Esophagus (tissue), 2 donors: ENCODE measurements at regions not wholly inside any gene's neighbourhood (a gene's known extent, or its start where the extent isn't known, plus 50 kb on each side); places are given as distances from the start of the nearest gene placed in this dataset.

Source experiments
- H3K27ac ChIP-seq, 2 donors: one replicate each; pipeline ENCODE4 v1.5.1; 2013; ENCODE audit warnings: low read depth in 2 of 2, mild to moderate bottlenecking in 2 of 2, inconsistent platforms in 1 of 2, low read length in 1 of 2, moderate library complexity in 1 of 2
- H3K27me3 ChIP-seq, 2 donors: one replicate each; pipeline ENCODE4 v1.6.1; 2013; ENCODE audit warnings: low read length in 2 of 2, control low read depth in 1 of 2, mild to moderate bottlenecking in 1 of 2; ENCODE audit not compliant: insufficient read depth in 2 of 2, control insufficient read depth in 1 of 2
- H3K36me3 ChIP-seq, 2 donors: one replicate each; pipeline ENCODE4 v1.6.1; 2013; ENCODE audit warnings: low read length in 1 of 2; ENCODE audit not compliant: control insufficient read depth in 2 of 2, insufficient read depth in 2 of 2
- H3K4me1 ChIP-seq, 2 donors: one replicate each; pipeline ENCODE4 v1.6.1; 2013; ENCODE audit warnings: low read length in 1 of 2; ENCODE audit not compliant: control insufficient read depth in 2 of 2, insufficient read depth in 2 of 2
- H3K4me3 ChIP-seq, 2 donors: one replicate each; pipeline ENCODE4 v1.5.1; 2013; ENCODE audit warnings: low read length in 2 of 2, mild to moderate bottlenecking in 2 of 2, low read depth in 1 of 2, moderate library complexity in 1 of 2
- H3K9me3 ChIP-seq, 2 donors: one replicate each; pipeline ENCODE4 v1.6.1; 2013; ENCODE audit warnings: mild to moderate bottlenecking in 2 of 2, low read depth in 1 of 2, low read length in 1 of 2, moderate library complexity in 1 of 2; ENCODE audit not compliant: control insufficient read depth in 2 of 2, insufficient read depth in 1 of 2
- WGBS, 2 donors: extraction: QIAGEN DNeasy Blood & Tissue Kit; methylation state at CpG; one replicate each; pipeline ENCODE4 v1.1.7; 2013; 5-methylcytosine and 5-hydroxymethylcytosine counted together
- donor health status: healthy with polysubstance abuse.
- donor health status: Bipolar disorder and iron deficiency.

- no peaks in the 10 kb centered on the region for H3K4me1 ChIP-seq
- H3K36me3 ChIP-seq: no peaks in the 10 kb centered on the region
- H3K27me3 ChIP-seq: no peaks in the 10 kb centered on the region
- no peak overlapping the region for H3K27ac ChIP-seq
- no peak overlapping the region for H3K4me3 ChIP-seq
- 98 to 100% methylated on average over 1 of the region's 1 CpG for WGBS, 2 donors
- H3K9me3 ChIP-seq: peaks cover 0 to 3% of the 10 kb centered on the region in 2 donors
Measured at GRCh38 chr14:86372402-86372801, 842.5 kb downstream of the FLRT2 start.

GRCh38 chr14:86364634-86365033 lies 834.7 kb downstream of the FLRT2 start:
- no peaks in the 10 kb centered on the region for H3K4me1 ChIP-seq
- H3K4me3 ChIP-seq: no peak overlapping the region
- WGBS, 2 donors: 81 to 84% methylated on average over 4 of the region's 4 CpGs
- H3K9me3 ChIP-seq: peaks cover 5 to 9% of the 10 kb centered on the region in 2 donors
- no peak overlapping the region for H3K27ac ChIP-seq
- H3K27me3 ChIP-seq: no peaks in the 10 kb centered on the region
- H3K36me3 ChIP-seq: no peaks in the 10 kb centered on the region

- Histone ChIP-seq H3K36me3 (no peaks in the 10 kb centered on the region), H3K27ac (no peak overlapping the region), H3K4me1 (no peaks in the 10 kb centered on the region), H3K9me3 (peaks cover 5 to 9% of the 10 kb centered on the region in 2 donors), H3K4me3 (no peak overlapping the region), H3K27me3 (no peaks in the 10 kb centered on the region)
- 72 to 87% methylated on average over 1 of the region's 1 CpG for WGBS, 2 donors
Measured at GRCh38 chr14:86363576-86363975, 833.6 kb downstream of the FLRT2 start.

GRCh38 chr14:86363047-86363446 lies 833.1 kb downstream of the FLRT2 start:
- Histone ChIP-seq H3K9me3 (peaks cover 5 to 9% of the 10 kb centered on the region in 2 donors), H3K36me3 (no peaks in the 10 kb centered on the region), H3K27me3 (no peaks in the 10 kb centered on the region), H3K4me3 (no peak overlapping the region), H3K27ac (no peak overlapping the region), H3K4me1 (no peaks in the 10 kb centered on the region)
- 75 to 80% methylated on average over 4 of the region's 4 CpGs for WGBS, 2 donors

- no peaks in the 10 kb centered on the region for H3K36me3 ChIP-seq
- H3K4me3 ChIP-seq: no peak overlapping the region
- H3K27ac ChIP-seq: no peak overlapping the region
- no peaks in the 10 kb centered on the region for H3K4me1 ChIP-seq
- no peaks in the 10 kb centered on the region for H3K9me3 ChIP-seq
- no peaks in the 10 kb centered on the region for H3K27me3 ChIP-seq
- 47 to 49% methylated on average over 3 of the region's 3 CpGs for WGBS, 2 donors
Measured at GRCh38 chr14:86357876-86358275, 827.9 kb downstream of the FLRT2 start.

GRCh38 chr14:86357119-86357518 lies 827.2 kb downstream of the FLRT2 start:
- Histone ChIP-seq H3K27me3 (no peaks in the 10 kb centered on the region), H3K27ac (no peak overlapping the region), H3K9me3 (no peaks in the 10 kb centered on the region), H3K36me3 (no peaks in the 10 kb centered on the region), H3K4me3 (no peak overlapping the region), H3K4me1 (no peaks in the 10 kb centered on the region)
- 68 to 70% methylated on average over 3 of the region's 3 CpGs for WGBS, 2 donors

- no peak overlapping the region for H3K27ac ChIP-seq
- H3K36me3 ChIP-seq: no peaks in the 10 kb centered on the region
- H3K9me3 ChIP-seq: peaks cover 0 to 4% of the 10 kb centered on the region in 2 donors
- H3K4me1 ChIP-seq: no peaks in the 10 kb centered on the region
- H3K27me3 ChIP-seq: no peaks in the 10 kb centered on the region
- 60 to 67% methylated on average over 3 of the region's 3 CpGs for whole genome bisulfite sequencing, 2 donors
- no peak overlapping the region for H3K4me3 ChIP-seq
Measured at GRCh38 chr14:86346818-86347384, 817.0 kb downstream of the FLRT2 start.

GRCh38 chr14:86334355-86334754 lies 804.4 kb downstream of the FLRT2 start:
- H3K9me3 ChIP-seq: no peaks in the 10 kb centered on the region
- no peaks in the 10 kb centered on the region for H3K4me1 ChIP-seq
- H3K36me3 ChIP-seq: no peaks in the 10 kb centered on the region
- H3K27ac ChIP-seq: no peak overlapping the region
- H3K27me3 ChIP-seq: no peaks in the 10 kb centered on the region
- no peak overlapping the region for H3K4me3 ChIP-seq
- WGBS, 2 donors: 72 to 76% methylated on average over 3 of the region's 3 CpGs

GRCh38 chr14:86333493-86333892 lies 803.5 kb downstream of the FLRT2 start:
- Histone ChIP-seq H3K36me3 (no peaks in the 10 kb centered on the region), H3K27me3 (no peaks in the 10 kb centered on the region)

GRCh38 chr14:86331341-86331740 lies 801.4 kb downstream of the FLRT2 start:
- Histone ChIP-seq H3K4me3 (no peak overlapping the region), H3K27me3 (no peaks in the 10 kb centered on the region), H3K36me3 (no peaks in the 10 kb centered on the region), H3K9me3 (no peaks in the 10 kb centered on the region), H3K27ac (no peak overlapping the region), H3K4me1 (no peaks in the 10 kb centered on the region)
- 68 to 79% methylated on average over 3 of the region's 3 CpGs for WGBS, 2 donors

More at GRCh38 chr14:86333493-86333892, 803.5 kb downstream of the FLRT2 start:
- no peaks in the 10 kb centered on the region for H3K9me3 ChIP-seq
- WGBS, 2 donors: 83 to 88% methylated on average over 1 of the region's 1 CpG
- no peak overlapping the region for H3K4me3 ChIP-seq
- H3K27ac ChIP-seq: no peak overlapping the region
- no peaks in the 10 kb centered on the region for H3K4me1 ChIP-seq
